ENCODE measurements at regions not wholly inside any gene's neighbourhood (a gene's known extent, or its start where the extent isn't known, plus 50 kb on each side); places are given as distances from the start of the nearest gene placed in this dataset.
A peak's percentile ranks its signal among the peaks of the same experiment; 100 is the strongest.

DNA sequence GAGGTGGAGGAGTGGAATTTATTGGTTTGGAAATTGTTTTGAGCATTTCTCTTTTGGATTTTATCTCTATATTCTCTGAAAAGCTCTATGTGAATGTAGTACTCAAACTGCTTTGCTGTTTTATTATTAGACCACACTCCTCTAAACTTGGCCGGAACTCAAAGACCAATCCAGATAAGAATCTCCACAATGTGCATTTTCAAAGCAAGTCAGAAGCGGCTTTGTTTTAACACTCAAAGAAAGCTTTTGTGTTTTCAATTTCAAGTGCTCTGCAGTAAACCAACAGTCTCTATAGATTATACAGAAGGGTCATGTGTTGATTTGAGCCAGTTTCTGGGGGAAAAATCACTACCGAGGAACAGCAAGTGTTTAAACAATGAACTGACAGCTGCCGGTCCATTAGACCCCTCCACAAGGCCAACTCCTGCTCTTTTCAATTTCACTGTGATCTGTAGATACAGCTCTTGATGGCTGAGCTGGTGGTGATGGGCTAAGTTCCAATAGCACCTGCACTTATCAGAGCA is 79.4 kb downstream of the FTHL17 start:
- H3K4me3 ChIP-seq (ENCODE audit: low read length) = no peak overlapping the region
- DNase-seq (ENCODE audit: low read depth) = peak; percentile 63
- TF ChIP-seq, protein P1, sequence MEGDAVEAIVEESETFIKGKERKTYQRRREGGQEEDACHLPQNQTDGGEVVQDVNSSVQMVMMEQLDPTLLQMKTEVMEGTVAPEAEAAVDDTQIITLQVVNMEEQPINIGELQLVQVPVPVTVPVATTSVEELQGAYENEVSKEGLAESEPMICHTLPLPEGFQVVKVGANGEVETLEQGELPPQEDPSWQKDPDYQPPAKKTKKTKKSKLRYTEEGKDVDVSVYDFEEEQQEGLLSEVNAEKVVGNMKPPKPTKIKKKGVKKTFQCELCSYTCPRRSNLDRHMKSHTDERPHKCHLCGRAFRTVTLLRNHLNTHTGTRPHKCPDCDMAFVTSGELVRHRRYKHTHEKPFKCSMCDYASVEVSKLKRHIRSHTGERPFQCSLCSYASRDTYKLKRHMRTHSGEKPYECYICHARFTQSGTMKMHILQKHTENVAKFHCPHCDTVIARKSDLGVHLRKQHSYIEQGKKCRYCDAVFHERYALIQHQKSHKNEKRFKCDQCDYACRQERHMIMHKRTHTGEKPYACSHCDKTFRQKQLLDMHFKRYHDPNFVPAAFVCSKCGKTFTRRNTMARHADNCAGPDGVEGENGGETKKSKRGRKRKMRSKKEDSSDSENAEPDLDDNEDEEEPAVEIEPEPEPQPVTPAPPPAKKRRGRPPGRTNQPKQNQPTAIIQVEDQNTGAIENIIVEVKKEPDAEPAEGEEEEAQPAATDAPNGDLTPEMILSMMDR (conservative IDR thresholded peaks at IDR 0.05; ENCODE audit: low read depth, low read length) = no peak

DNA sequence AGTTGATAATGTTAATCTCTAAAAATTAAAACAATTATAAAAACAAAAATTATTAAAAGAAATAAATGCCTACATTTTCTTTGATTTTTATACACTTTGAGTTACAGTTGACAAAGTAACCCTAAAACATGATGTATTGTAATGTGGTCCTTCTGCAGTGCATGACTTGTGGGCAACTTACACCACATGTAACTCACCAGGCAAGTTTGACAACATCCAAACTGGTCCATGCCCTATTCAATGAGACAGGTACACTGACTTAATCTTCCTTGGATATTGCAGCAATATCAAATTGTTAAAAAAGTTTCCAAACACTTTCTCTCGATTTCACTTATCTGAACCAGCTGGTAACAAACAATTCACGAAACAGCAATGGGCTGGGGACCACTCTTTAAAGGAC is 81.5 kb downstream of the FTHL17 start:
- no peak for DNase-seq (ENCODE audit: low read depth)
- TF ChIP-seq, protein P1 (conservative IDR thresholded peaks at IDR 0.05; ENCODE audit: low read depth, low read length) = no peak
- H3K4me3 ChIP-seq (ENCODE audit: low read length) = no peak overlapping the region

DNA sequence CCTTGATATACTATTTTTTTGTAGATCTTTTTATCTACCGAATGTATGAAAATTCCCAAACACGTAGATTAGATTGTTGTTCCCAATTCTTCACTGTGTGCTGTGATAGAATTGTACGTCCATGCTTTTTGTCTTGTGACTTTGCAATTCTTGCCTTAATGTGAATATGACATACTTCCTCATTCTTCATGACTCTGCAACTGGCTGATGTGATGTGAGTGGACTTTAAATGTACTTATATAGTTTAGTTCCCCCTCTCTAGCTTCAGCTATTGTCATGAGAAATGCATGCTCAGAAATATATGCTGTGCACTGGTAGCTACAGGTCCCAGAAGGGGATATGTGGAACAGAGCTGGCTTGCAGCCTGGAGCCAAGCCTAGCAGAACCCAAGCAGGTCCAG is 89.4 kb downstream of the FTHL17 start:
- TF ChIP-seq, protein P1 (conservative IDR thresholded peaks at IDR 0.05; ENCODE audit: low read depth, low read length) = no peak
- no peak for DNase-seq (ENCODE audit: low read depth)
- H3K4me3 ChIP-seq (ENCODE audit: low read length) = no peak overlapping the region

DNA sequence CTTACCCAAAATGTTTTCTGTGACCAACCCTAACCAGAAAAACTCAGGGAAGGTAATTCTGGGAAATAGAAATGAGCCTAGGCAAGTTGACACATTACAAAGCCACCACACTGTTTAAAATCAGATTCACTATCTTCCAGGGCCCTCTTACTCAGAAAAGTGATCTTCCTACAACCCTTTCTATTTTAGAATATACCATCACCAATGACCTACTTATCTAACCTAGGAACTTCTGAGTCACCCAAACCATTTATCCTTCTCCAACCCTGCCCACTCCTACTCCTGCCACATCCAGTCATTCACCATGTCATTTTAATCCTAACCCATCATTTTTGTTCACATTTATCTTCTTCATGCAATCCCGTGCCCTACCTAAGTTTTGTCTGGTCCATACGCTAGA is 89.9 kb downstream of the FTHL17 start:
- H3K4me3 ChIP-seq (ENCODE audit: low read length) = no peak overlapping the region
- TF ChIP-seq, protein P1 (conservative IDR thresholded peaks at IDR 0.05; ENCODE audit: low read depth, low read length) = no peak
- DNase-seq (ENCODE audit: low read depth) = no peak

DNA sequence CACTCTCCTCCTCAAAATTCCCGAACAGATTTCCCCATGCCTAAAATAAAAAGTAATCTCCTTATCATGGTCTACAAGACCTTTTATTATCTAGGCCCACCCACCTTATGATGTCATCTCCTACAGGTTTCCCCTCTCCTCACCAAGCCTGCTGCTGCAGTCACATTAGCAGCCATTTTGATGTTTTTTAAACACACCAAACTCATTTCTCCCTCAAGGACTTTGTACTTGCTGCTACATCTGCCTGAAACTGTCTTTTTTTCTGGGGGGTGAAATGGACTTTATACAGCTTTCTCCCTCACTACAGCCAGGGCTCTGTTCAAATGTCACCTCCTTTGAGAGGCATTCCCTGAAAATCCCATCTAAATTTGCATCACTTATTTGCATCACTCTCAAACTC is 90.2 kb upstream of the TAB3 start:
- no peak overlapping the region for H3K4me3 ChIP-seq (ENCODE audit: low read length)
- no peak for DNase-seq (ENCODE audit: low read depth)
- TF ChIP-seq, protein P1 (conservative IDR thresholded peaks at IDR 0.05; ENCODE audit: low read depth, low read length) = no peak

DNA sequence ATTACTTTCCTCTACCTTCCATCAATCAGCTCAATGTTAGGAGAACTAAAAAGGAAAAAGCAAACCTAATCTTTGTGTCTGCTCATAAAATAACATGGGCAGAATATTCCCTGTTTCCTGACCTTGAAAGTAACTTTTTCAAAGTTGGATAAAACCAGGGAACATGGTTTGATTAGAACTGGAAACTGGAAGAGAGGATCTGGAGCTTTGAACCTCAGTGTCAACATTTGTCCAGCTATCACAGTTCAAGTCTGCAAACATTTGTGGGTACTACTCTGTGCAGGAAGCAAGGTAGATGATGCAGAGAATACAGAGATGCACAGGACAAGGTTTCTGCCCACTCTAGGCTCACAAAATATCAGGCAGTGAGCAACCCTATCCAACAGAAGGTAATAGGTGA is 86.4 kb upstream of the TAB3 start:
- DNase-seq (ENCODE audit: low read depth) = no peak
- no peak overlapping the region for H3K4me3 ChIP-seq (ENCODE audit: low read length)
- TF ChIP-seq, protein P1 (conservative IDR thresholded peaks at IDR 0.05; ENCODE audit: low read depth, low read length) = no peak

DNA sequence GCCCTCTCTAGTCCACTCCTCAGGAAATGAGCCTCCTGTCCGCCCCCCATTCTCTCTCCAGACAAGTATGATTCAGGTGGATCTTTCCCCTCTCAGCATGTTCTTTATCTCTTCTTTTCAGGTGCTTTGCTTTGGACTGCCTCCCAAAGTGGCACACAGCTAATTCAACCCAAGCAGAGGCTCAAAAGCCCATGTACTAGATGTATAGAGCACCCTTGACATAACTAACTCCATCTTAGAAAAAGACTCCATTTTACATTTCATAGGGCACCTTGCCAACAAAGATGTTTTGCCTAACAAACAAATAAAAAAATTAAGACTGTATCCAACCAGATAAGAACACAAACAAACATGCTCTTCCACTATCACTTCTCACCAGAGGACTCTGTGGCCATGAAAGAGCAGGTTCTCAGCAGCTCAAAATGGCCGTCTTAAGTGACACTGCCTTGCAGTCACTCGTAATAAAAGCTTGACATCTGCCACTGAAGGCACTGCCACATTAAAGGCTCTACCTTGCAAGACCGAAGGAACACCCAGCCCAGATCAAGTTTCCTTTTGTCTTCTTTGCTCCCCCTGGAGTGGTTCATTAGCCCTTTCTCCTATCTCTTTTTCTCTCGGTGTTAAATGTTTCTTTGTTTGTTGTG is 84.9 kb upstream of the TAB3 start:
- no peak overlapping the region for H3K4me3 ChIP-seq (ENCODE audit: low read length)
- DNase-seq (ENCODE audit: low read depth) = no peak
- TF ChIP-seq, protein P1 (conservative IDR thresholded peaks at IDR 0.05; ENCODE audit: low read depth, low read length) = no peak
